ENCODE measurements at regions not wholly inside any gene's neighbourhood (a gene's known extent, or its start where the extent isn't known, plus 50 kb on each side); places are given as distances from the start of the nearest gene placed in this dataset.
"Not testable (repeated sequence)": the region's sequence is repeated elsewhere in the genome, so short reads cannot be mapped to it uniquely, and the experiment has no call there.

- DNase-seq (ENCODE audit: low spot score), result no peak
Observed at GRCh38 chr7:106562711-106563366, 98.1 kb downstream of the CCDC71L start.

- DNase-seq (ENCODE audit: low spot score), result no peak
Observed at GRCh38 chr7:106561666-106562411, 99.1 kb downstream of the CCDC71L start.

- DNase-seq (ENCODE audit: low spot score), result no peak
Observed at GRCh38 chr7:106561151-106561550, 99.8 kb downstream of the CCDC71L start.

- no peak for DNase-seq (ENCODE audit: low spot score)
Observed at GRCh38 chr7:106560482-106560881, 100.5 kb downstream of the CCDC71L start.

- DNase-seq (ENCODE audit: low spot score), result not testable (repeated sequence)
Observed at GRCh38 chr7:106556244-106556643, 104.7 kb downstream of the CCDC71L start.

- DNase-seq (ENCODE audit: low spot score), result not testable (repeated sequence)
Observed at GRCh38 chr7:106554623-106555022, 106.3 kb downstream of the CCDC71L start.

- DNase-seq (ENCODE audit: low spot score), result no peak
Observed at GRCh38 chr7:106553446-106553836, 107.5 kb downstream of the CCDC71L start.

GRCh38 chr7:106552645-106553445, 108.1 kb downstream of the CCDC71L start:
- DNase-seq (ENCODE audit: low spot score), result no peak

GRCh38 chr7:106551936-106552335, 109.0 kb downstream of the CCDC71L start:
- DNase-seq (ENCODE audit: low spot score), result no peak

- no peak for DNase-seq (ENCODE audit: low spot score)
Observed at GRCh38 chr7:106548491-106548890, 112.5 kb downstream of the CCDC71L start.

- DNase-seq (ENCODE audit: low spot score), result no peak
Observed at GRCh38 chr7:106545275-106545674, 115.7 kb downstream of the CCDC71L start.

- DNase-seq (ENCODE audit: low spot score), result no peak
Observed at GRCh38 chr7:106543221-106543757, 117.7 kb downstream of the CCDC71L start.

GRCh38 chr7:106542550-106543220, 118.3 kb downstream of the CCDC71L start:
- peak; percentile 52 for DNase-seq (ENCODE audit: low spot score)

- no peak for DNase-seq (ENCODE audit: low spot score)
Observed at GRCh38 chr7:106538638-106539037, 122.3 kb downstream of the CCDC71L start.

- DNase-seq (ENCODE audit: low spot score), result no peak
Observed at GRCh38 chr7:106537119-106537518, 123.8 kb downstream of the CCDC71L start.

- DNase-seq (ENCODE audit: low spot score), result no peak
Observed at GRCh38 chr7:106536079-106536478, 124.9 kb downstream of the CCDC71L start.

- DNase-seq (ENCODE audit: low spot score), result peak; percentile 57
Observed at GRCh38 chr7:106535234-106535932, 125.6 kb downstream of the CCDC71L start.

GRCh38 chr7:106534271-106534846, 126.6 kb downstream of the CCDC71L start:
- DNase-seq (ENCODE audit: low spot score), result no peak

- DNase-seq (ENCODE audit: low spot score), result not testable (repeated sequence)
Observed at GRCh38 chr7:106530183-106530582, 130.8 kb downstream of the CCDC71L start.

GRCh38 chr7:106526617-106527016, 134.3 kb downstream of the CCDC71L start:
- DNase-seq (ENCODE audit: low spot score), result not testable (repeated sequence)

- DNase-seq (ENCODE audit: low spot score), result no peak
Observed at GRCh38 chr7:106524690-106525059, 136.3 kb downstream of the CCDC71L start.
